ENCODE measurements at regions not wholly inside any gene's neighbourhood (a gene's known extent, or its start where the extent isn't known, plus 50 kb on each side); places are given as distances from the start of the nearest gene placed in this dataset.

- Histone ChIP-seq H3K27ac (replicated peaks) (no peak overlapping the region), H3K4me3 (replicated peaks; ENCODE audit: insufficient read depth, low read length) (no peak overlapping the region)
- TF ChIP-seq GABPA (IDR thresholded peaks at IDR 0.05; ENCODE audit: low read depth) (no peak), CTCF (IDR thresholded peaks at IDR 0.05; ENCODE audit: insufficient read depth, low read length) (no peak), SPI1 (IDR thresholded peaks at IDR 0.05; ENCODE audit: borderline replicate concordance, low read depth) (no peak), POLR2AphosphoS5 (IDR thresholded peaks at IDR 0.05; ENCODE audit: low read depth) (no peak)
These were observed 119.2 kb upstream of the CCDC68 start for GRCh38 chr18:55078303-55078932.

GRCh38 chr18:55076643-55077218, 117.5 kb upstream of the CCDC68 start:
- no peak for TF ChIP-seq CTCF (IDR thresholded peaks at IDR 0.05; ENCODE audit: insufficient read depth, low read length)
- no peak for TF ChIP-seq REST (IDR thresholded peaks at IDR 0.05; ENCODE audit: insufficient replicate concordance, low read depth)
- TF ChIP-seq POLR2AphosphoS5 (IDR thresholded peaks at IDR 0.05; ENCODE audit: low read depth): no peak
- no peak for TF ChIP-seq SPI1 (IDR thresholded peaks at IDR 0.05; ENCODE audit: borderline replicate concordance, low read depth)
- TF ChIP-seq GABPA (IDR thresholded peaks at IDR 0.05; ENCODE audit: low read depth): no peak
- Histone ChIP-seq H3K27me3 (ENCODE audit: insufficient read depth, poor library complexity, severe bottlenecking) (peaks cover 2% of the 10 kb centered on the region), H3K27ac (replicated peaks) (no peak overlapping the region), H3K4me3 (replicated peaks; ENCODE audit: insufficient read depth, low read length) (no peak overlapping the region)
- no peak for DNase-seq (ENCODE audit: low read depth in 1 of 2, low spot score in 1 of 2)

More at GRCh38 chr18:55078303-55078932, 119.2 kb upstream of the CCDC68 start:
- H3K27me3 ChIP-seq (ENCODE audit: insufficient read depth, poor library complexity, severe bottlenecking): peaks cover 2% of the 10 kb centered on the region
- no peak for DNase-seq (ENCODE audit: low read depth in 1 of 2, low spot score in 1 of 2)

GRCh38 chr18:55073834-55074233, 114.6 kb upstream of the CCDC68 start:
- Histone ChIP-seq H3K27ac (replicated peaks) (no peak overlapping the region), H3K27me3 (ENCODE audit: insufficient read depth, poor library complexity, severe bottlenecking) (no peaks in the 10 kb centered on the region), H3K4me3 (replicated peaks; ENCODE audit: insufficient read depth, low read length) (no peak overlapping the region)
- TF ChIP-seq POLR2AphosphoS5 (IDR thresholded peaks at IDR 0.05; ENCODE audit: low read depth) (no peak), SPI1 (IDR thresholded peaks at IDR 0.05; ENCODE audit: borderline replicate concordance, low read depth) (no peak), REST (IDR thresholded peaks at IDR 0.05; ENCODE audit: insufficient replicate concordance, low read depth) (no peak), GABPA (IDR thresholded peaks at IDR 0.05; ENCODE audit: low read depth) (no peak), CTCF (IDR thresholded peaks at IDR 0.05; ENCODE audit: insufficient read depth, low read length) (no peak)
- no peak for DNase-seq (ENCODE audit: low read depth in 1 of 2, low spot score in 1 of 2)
